SK-N-SH (cell line): ENCODE measurements at regions not wholly inside any gene's neighbourhood (a gene's known extent, or its start where the extent isn't known, plus 50 kb on each side); places are given as distances from the start of the nearest gene placed in this dataset.

Experiments
- CTCF ChIA-PET: fragments of 300-600, 350-600 bp; formaldehyde crosslinking; extraction: SDS; loops from one replicate; lab custom pipeline; 2021; lab: Yijun Ruan, JAX
- POLR2A ChIA-PET: fragments of 350-600 bp; sonication (Branson Sonifier 250); formaldehyde crosslinking; extraction: SDS; loops from one replicate; lab custom pipeline; 2020; ENCODE audit warnings: antibody characterized with exemption, inconsistent platforms; lab: Yijun Ruan, JAX
- DNase-seq: peaks from one replicate; pipeline ENCODE4 v3.0.0; 2012
- H2AFZ ChIP-seq: fragments of 200-600 bp; sonication (generic); 2 replicates; pipeline ENCODE4 v1.8.1; 2016; ENCODE audit warnings: antibody characterized with exemption, mild to moderate bottlenecking, low read depth
- H3F3A ChIP-seq: fragments of 200-600 bp; sonication (generic); replicated peaks from 2 replicates; pipeline ENCODE3; 2016; ENCODE audit warnings: antibody characterized with exemption, mild to moderate bottlenecking; ENCODE audit not compliant: insufficient read depth
- H3K27ac ChIP-seq, 2 experiments: fragments of 200-500 bp in 1 of 2; fragments of 200-600 bp in 1 of 2; sonication (Bioruptor generic) in 1 of 2; sonication (generic), shearing (Covaris generic) in 1 of 2; 2 replicates each; pipeline versions ENCODE4 v1.5.1 to v1.6.1; 2014 to 2016; ENCODE audit warnings: low read depth in 2 of 2, inconsistent platforms in 1 of 2, low read length in 1 of 2, mild to moderate bottlenecking in 1 of 2, mixed read lengths in 1 of 2
- H3K27me3 ChIP-seq: fragments of 200-600 bp; sonication (generic), shearing (Covaris generic); 2 replicates; pipeline ENCODE4 v1.6.1; 2016; ENCODE audit warnings: mixed run types; ENCODE audit not compliant: insufficient read depth
- H3K36me3 ChIP-seq, 2 experiments: fragments of 200-500 bp in 1 of 2; fragments of 200-600 bp in 1 of 2; sonication (Bioruptor generic) in 1 of 2; sonication (generic) in 1 of 2; replicated peaks in 1 of 2; 2 replicates each; pipeline versions ENCODE3 to v1.5.1; 2014 to 2016; ENCODE audit warnings: low read length in 1 of 2, mild to moderate bottlenecking in 1 of 2; ENCODE audit not compliant: insufficient read depth in 2 of 2, control insufficient read depth in 1 of 2
- H3K4me1 ChIP-seq, 2 experiments: fragments of 200-500 bp in 1 of 2; fragments of 200-600 bp in 1 of 2; sonication (Bioruptor generic) in 1 of 2; sonication (generic), shearing (Covaris generic) in 1 of 2; 2 replicates each; pipeline versions ENCODE4 v1.5.1 to v1.6.1; 2014 to 2016; ENCODE audit warnings: low read depth in 1 of 2, low read length in 1 of 2, mixed run types in 1 of 2; ENCODE audit not compliant: insufficient read depth in 2 of 2, control insufficient read depth in 1 of 2
- H3K4me2 ChIP-seq: fragments of 200-600 bp; sonication (generic), shearing (Covaris generic); 2 replicates; pipeline ENCODE4 v1.6.1; 2017; ENCODE audit warnings: mixed run types
- H3K4me3 ChIP-seq, 2 experiments: fragments of 200-500 bp in 1 of 2; fragments of 200-600 bp in 1 of 2; sonication (Bioruptor generic) in 1 of 2; sonication (generic), shearing (Covaris generic) in 1 of 2; 2 replicates each; pipeline versions ENCODE4 v1.5.1 to v1.8.1; 2014 to 2016; ENCODE audit warnings: low read depth in 2 of 2, inconsistent platforms in 1 of 2, low read length in 1 of 2, mild to moderate bottlenecking in 1 of 2, mixed read lengths in 1 of 2, moderate library complexity in 1 of 2
- H3K79me2 ChIP-seq: fragments of 200-600 bp; sonication (generic); 2 replicates; pipeline ENCODE4 v1.8.1; 2017; ENCODE audit warnings: mild to moderate bottlenecking; ENCODE audit not compliant: insufficient read depth
- H3K9ac ChIP-seq: fragments of 200-600 bp; sonication (generic); 2 replicates; pipeline ENCODE4 v1.6.1; 2017; ENCODE audit warnings: mixed run types
- H3K9me2 ChIP-seq: fragments of 200-600 bp; sonication (generic); 2 replicates; pipeline ENCODE4 v1.6.1; 2017; ENCODE audit warnings: mixed run types
- H3K9me3 ChIP-seq: fragments of 200-600 bp; sonication (generic); 2 replicates; pipeline ENCODE4 v1.6.1; 2017; ENCODE audit warnings: mixed run types, mild to moderate bottlenecking, moderate library complexity
- H4K20me1 ChIP-seq: fragments of 200-600 bp; sonication (generic); 2 replicates; pipeline ENCODE4 v1.6.1; 2017; ENCODE audit warnings: mild to moderate bottlenecking, mixed run types; ENCODE audit not compliant: insufficient read depth
- CHD2 ChIP-seq: fragments of 150-350 bp; IDR thresholded peaks from 2 replicates; pipeline ENCODE4 v1.6.1; 2018; ENCODE audit warnings: low read length; ENCODE audit not compliant: partially characterized antibody
- EP300 ChIP-seq, 2 experiments: IDR thresholded peaks; 2 replicates each; pipeline versions ENCODE4 v1.4.0 to v1.6.1; 2012; ENCODE audit warnings: borderline replicate concordance in 1 of 2, low read depth in 1 of 2, low read length in 1 of 2
- FOXJ3 ChIP-seq: sonication (generic); formaldehyde crosslinking; IDR thresholded peaks from 2 replicates; pipeline ENCODE4 v1.5.1; 2020; ENCODE audit warnings: mild to moderate bottlenecking, missing genetic modification reagents
- FOXM1 ChIP-seq: IDR thresholded peaks from 2 replicates; pipeline ENCODE4 v1.4.0; 2012; ENCODE audit warnings: low read depth, mild to moderate bottlenecking
- GABPA ChIP-seq: IDR thresholded peaks from 2 replicates; pipeline ENCODE4 v1.4.0; 2012; ENCODE audit warnings: low read depth, mild to moderate bottlenecking
- GATA2 ChIP-seq: sonication (generic); formaldehyde crosslinking; IDR thresholded peaks from 2 replicates; pipeline ENCODE4 v1.5.0; 2020; ENCODE audit warnings: mild to moderate bottlenecking, missing genetic modification reagents
- MAX ChIP-seq: IDR thresholded peaks from 2 replicates; pipeline ENCODE4 v1.4.0; 2012; ENCODE audit warnings: low read depth
- MEF2A ChIP-seq: IDR thresholded peaks from 2 replicates; pipeline ENCODE4 v1.4.0; 2012; ENCODE audit warnings: low read depth, borderline replicate concordance
- MXI1 ChIP-seq: IDR thresholded peaks from 2 replicates; pipeline ENCODE4 v1.6.1; 2012; ENCODE audit warnings: mild to moderate bottlenecking, low read depth, low read length, improper control_type of control experiment
- NRF1 ChIP-seq: IDR thresholded peaks from 2 replicates; pipeline ENCODE4 v1.6.1; 2012; ENCODE audit warnings: low read depth, mild to moderate bottlenecking, low read length
- POLR2AphosphoS5 ChIP-seq: IDR thresholded peaks from 2 replicates; pipeline ENCODE4 v1.6.1; 2012; ENCODE audit warnings: low read depth, low read length
- RCOR1 ChIP-seq: fragments of 150-350 bp; IDR thresholded peaks from 2 replicates; pipeline ENCODE4 v1.6.1; 2017; ENCODE audit warnings: antibody characterized with exemption, low read length
- RFX5 ChIP-seq: IDR thresholded peaks from 2 replicates; pipeline ENCODE4 v1.6.1; 2012; ENCODE audit warnings: mild to moderate bottlenecking, improper control_type of control experiment, low read length
- RXRA ChIP-seq: IDR thresholded peaks from 2 replicates; pipeline ENCODE4 v1.4.0; 2012; ENCODE audit warnings: low read depth, mild to moderate bottlenecking, borderline replicate concordance
- SMC3 ChIP-seq: IDR thresholded peaks from 2 replicates; pipeline ENCODE4 v1.6.1; 2012; ENCODE audit warnings: low read depth, low read length, improper control_type of control experiment
- TAF1 ChIP-seq: IDR thresholded peaks from 2 replicates; pipeline ENCODE4 v1.6.1; 2012; ENCODE audit warnings: low read depth, mild to moderate bottlenecking, low read length, moderate library complexity, borderline replicate concordance
- TCF12 ChIP-seq: IDR thresholded peaks from 2 replicates; pipeline ENCODE4 v1.4.0; 2012
- TEAD4 ChIP-seq: IDR thresholded peaks from 2 replicates; pipeline ENCODE4 v1.4.0; 2012; ENCODE audit warnings: mild to moderate bottlenecking, borderline replicate concordance; ENCODE audit not compliant: insufficient read depth
- YY1 ChIP-seq: IDR thresholded peaks from 2 replicates; pipeline ENCODE4 v1.4.0; 2012; ENCODE audit warnings: low read depth, mild to moderate bottlenecking
- ZBTB33 ChIP-seq: IDR thresholded peaks from 2 replicates; pipeline ENCODE4 v1.4.0; 2012; ENCODE audit warnings: low read depth, borderline replicate concordance
- WGBS: methylation state at CpG from one replicate; pipeline ENCODE4 v1.1.6; 2017; ENCODE audit warnings: low lambda C conversion rate; 5-methylcytosine and 5-hydroxymethylcytosine counted together

GRCh38 chr6:90989763-90990162 is 402.9 kb upstream of the MAP3K7 start:
- H3K27me3 ChIP-seq = no peaks in the 10 kb centered on the region
- POLR2A ChIA-PET = no interaction called here
- no peak overlapping the region for H3K4me3 ChIP-seq
- no peaks in the 10 kb centered on the region for H3K79me2 ChIP-seq
- no peak overlapping the region for H3K9ac ChIP-seq
- H3K9me3 ChIP-seq = no peaks in the 10 kb centered on the region
- H3K27ac ChIP-seq = no peak overlapping the region
- H3K4me2 ChIP-seq = no peak overlapping the region
- no peaks in the 10 kb centered on the region for H3K36me3 ChIP-seq
- H3K9me2 ChIP-seq = no peaks in the 10 kb centered on the region
- no peaks in the 10 kb centered on the region for H4K20me1 ChIP-seq
- no peak overlapping the region for H2AFZ ChIP-seq
- CTCF ChIA-PET = no interaction called here
- TF ChIP-seq TAF1 (no peak), FOXM1 (no peak), POLR2AphosphoS5 (no peak), EP300 (IDR thresholded peaks at IDR 0.05; ENCODE audit: borderline replicate concordance in 1 of 2, low read depth in 1 of 2, low read length in 1 of 2) (no peak), RCOR1 (no peak), GABPA (no peak), MXI1 (no peak), ZBTB33 (no peak), RXRA (no peak), FOXJ3 (CRISPR knock-in tag) (no peak), NRF1 (no peak), YY1 (no peak), MEF2A (no peak), CHD2 (no peak), SMC3 (no peak), TCF12 (no peak), TEAD4 (no peak)
- TF ChIP-seq, all 33 proteins: peak for 0
- 32% methylated on average over 5 of the region's 5 CpGs for WGBS
- DNase-seq = no peak
- H3K4me1 ChIP-seq = no peaks in the 10 kb centered on the region
- no peaks in the 10 kb centered on the region for H3F3A ChIP-seq

GRCh38 chr6:90984066-90984465 is 397.2 kb upstream of the MAP3K7 start:
- no peak overlapping the region for H2AFZ ChIP-seq
- H3K9ac ChIP-seq = no peak overlapping the region
- POLR2A ChIA-PET = no interaction called here
- no peak overlapping the region for H3K4me3 ChIP-seq
- 25% methylated on average over 3 of the region's 3 CpGs for WGBS
- DNase-seq = no peak
- H3K9me3 ChIP-seq = no peaks in the 10 kb centered on the region
- H3K36me3 ChIP-seq = no peaks in the 10 kb centered on the region
- no peak overlapping the region for H3K27ac ChIP-seq
- CTCF ChIA-PET = interaction anchor here (1.4 to 1.9 kb wide), 2 partner anchors 9 to 97 kb away, joined by 4 read pairs; no protein-coding TSS in a partner anchor
- H3K4me2 ChIP-seq = no peak overlapping the region
- no peaks in the 10 kb centered on the region for H3K9me2 ChIP-seq
- H4K20me1 ChIP-seq = no peaks in the 10 kb centered on the region
- no peaks in the 10 kb centered on the region for H3F3A ChIP-seq
- TF ChIP-seq EP300 (IDR thresholded peaks at IDR 0.05; ENCODE audit: borderline replicate concordance in 1 of 2, low read depth in 1 of 2, low read length in 1 of 2) = no peak
- TF ChIP-seq RFX5 = no peak
- TF ChIP-seq NRF1 = no peak
- TF ChIP-seq POLR2AphosphoS5 = no peak
- no peak for TF ChIP-seq RXRA
- TF ChIP-seq RCOR1 = no peak
- no peak for TF ChIP-seq MAX
- no peak for TF ChIP-seq TCF12
- TF ChIP-seq MEF2A = no peak
- TF ChIP-seq GATA2 (CRISPR knock-in tag) = no peak
- H3K79me2 ChIP-seq = no peaks in the 10 kb centered on the region
- no peaks in the 10 kb centered on the region for H3K4me1 ChIP-seq
- no peaks in the 10 kb centered on the region for H3K27me3 ChIP-seq
